H1 (cell line): ENCODE measurements at regions not wholly inside any gene's neighbourhood (a gene's known extent, or its start where the extent isn't known, plus 50 kb on each side); places are given as distances from the start of the nearest gene placed in this dataset.
"Not testable (repeated sequence)": the region's sequence is repeated elsewhere in the genome, so short reads cannot be mapped to it uniquely, and the experiment has no call there.

ENCODE experiments used
- CTCF ChIA-PET: fragments of 300-600 bp; sonication (Branson Sonifier 250); formaldehyde crosslinking; loops from one replicate; lab custom pipeline; 2021; ENCODE audit not compliant: partially characterized antibody; lab: Charles Lee
- POLR2A ChIA-PET: fragments of 300-600 bp; sonication (Branson Sonifier 250); formaldehyde crosslinking; loops from one replicate; lab custom pipeline; 2021; ENCODE audit warnings: inconsistent platforms; ENCODE audit not compliant: partially characterized antibody; lab: Charles Lee
- DNase-seq, 2 experiments: peaks; one replicate each; pipeline versions ENCODE4 v3.0.0 to v3.0.0-alpha.2; 2010 to 2022; ENCODE audit warnings: low spot score in 2 of 2, low read depth in 1 of 2, mixed read lengths in 1 of 2
- FAIRE-seq: peaks from 2 replicates; lab custom pipeline; 2011; peaks lifted over from hg19 to GRCh38; lab: Jason Lieb, UNC
- H2AFZ ChIP-seq: 2 replicates; pipeline ENCODE4 v1.8.1; 2012; ENCODE audit warnings: low read length, inconsistent platforms
- H2AK5ac ChIP-seq: 2 replicates; pipeline ENCODE4 v1.6.1; 2013; ENCODE audit warnings: low read depth, low read length
- H2BK120ac ChIP-seq: replicated peaks from 2 replicates; pipeline ENCODE3; 2013; ENCODE audit warnings: low read depth, low read length, inconsistent platforms
- H2BK12ac ChIP-seq: 2 replicates; pipeline ENCODE4 v1.6.1; 2013; ENCODE audit warnings: low read depth, low read length
- H2BK15ac ChIP-seq: 2 replicates; pipeline ENCODE4 v1.6.1; 2013; ENCODE audit warnings: low read length
- H2BK20ac ChIP-seq: 2 replicates; pipeline ENCODE4 v1.6.1; 2013; ENCODE audit warnings: low read length
- H2BK5ac ChIP-seq: 2 replicates; pipeline ENCODE4 v1.6.1; 2013; ENCODE audit warnings: low read depth, low read length
- H3K14ac ChIP-seq: 2 replicates; pipeline ENCODE4 v1.6.1; 2013; ENCODE audit warnings: inconsistent platforms; ENCODE audit not compliant: insufficient read length
- H3K18ac ChIP-seq: 2 replicates; pipeline ENCODE4 v1.6.1; 2013; ENCODE audit warnings: low read length; ENCODE audit errors: extremely low read depth
- H3K23ac ChIP-seq: 2 replicates; pipeline ENCODE4 v1.6.1; 2013; ENCODE audit warnings: inconsistent platforms; ENCODE audit not compliant: insufficient read length
- H3K23me2 ChIP-seq: 2 replicates; pipeline ENCODE4 v1.6.1; 2013; ENCODE audit warnings: low read depth, low read length
- H3K27ac ChIP-seq: 2 replicates; pipeline ENCODE4 v1.6.1; 2011; ENCODE audit warnings: low read depth, low read length, inconsistent platforms
- H3K27me3 ChIP-seq, 4 experiments: replicated peaks in 1 of 4; 1 replicate in 1 of 4; 2 replicates in 3 of 4; pipeline versions ENCODE4 v1.6.1 to v1.8.1; 2011 to 2013; ENCODE audit warnings: low read length in 3 of 4, mild to moderate bottlenecking in 3 of 4, inconsistent platforms in 2 of 4, mixed read lengths in 2 of 4, moderate library complexity in 1 of 4; ENCODE audit not compliant: control insufficient read depth in 3 of 4, insufficient read depth in 3 of 4; ENCODE audit errors: extremely low read depth in 1 of 4
- H3K36me3 ChIP-seq, 4 experiments: 2 replicates each; pipeline versions ENCODE4 v1.6.1 to v1.8.1; 2011 to 2013; ENCODE audit warnings: mild to moderate bottlenecking in 4 of 4, low read length in 3 of 4, moderate library complexity in 2 of 4, control low read depth in 1 of 4, inconsistent platforms in 1 of 4; ENCODE audit not compliant: insufficient read depth in 4 of 4, control insufficient read depth in 2 of 4
- H3K4ac ChIP-seq: replicated peaks from 2 replicates; pipeline ENCODE3; 2013; ENCODE audit warnings: low read length, low read depth, mixed read lengths, inconsistent platforms; ENCODE audit not compliant: insufficient read length
- H3K4me1 ChIP-seq, 4 experiments: replicated peaks in 1 of 4; 1 replicate in 1 of 4; 2 replicates in 3 of 4; pipeline versions ENCODE4 v1.6.1 to v1.8.1; 2011 to 2013; ENCODE audit warnings: low read length in 3 of 4, inconsistent platforms in 2 of 4, mixed read lengths in 1 of 4; ENCODE audit not compliant: insufficient read depth in 4 of 4, control insufficient read depth in 3 of 4
- H3K4me2 ChIP-seq, 2 experiments: 2 replicates each; pipeline versions ENCODE4 v1.6.1 to v1.8.1; 2011 to 2013; ENCODE audit warnings: low read depth in 2 of 2, low read length in 2 of 2, control low read depth in 1 of 2, inconsistent platforms in 1 of 2, mild to moderate bottlenecking in 1 of 2; ENCODE audit not compliant: insufficient read depth in 1 of 2
- H3K4me3 ChIP-seq, 4 experiments: fragments of 200-600, 300-600 bp in 1 of 4; sonication (generic), shearing (Covaris generic), sonication (Bioruptor Twin) in 1 of 4; 2 replicates each; pipeline versions ENCODE4 v1.5.1 to v1.8.1; 2011 to 2016; ENCODE audit warnings: low read length in 4 of 4, low read depth in 3 of 4, control low read depth in 2 of 4, inconsistent platforms in 2 of 4, mild to moderate bottlenecking in 2 of 4, mixed read lengths in 1 of 4, moderate library complexity in 1 of 4; ENCODE audit not compliant: insufficient read depth in 2 of 4; ENCODE audit errors: extremely low read depth in 1 of 4
- H3K56ac ChIP-seq: replicated peaks from 2 replicates; pipeline ENCODE3; 2013; ENCODE audit warnings: low read depth, mild to moderate bottlenecking, mixed read lengths, low read length, inconsistent platforms; ENCODE audit not compliant: insufficient read length
- H3K79me1 ChIP-seq: 2 replicates; pipeline ENCODE4 v1.6.1; 2013; ENCODE audit warnings: low read depth, low read length, control low read depth
- H3K79me2 ChIP-seq, 2 experiments: 2 replicates each; pipeline versions ENCODE4 v1.6.1 to v1.8.1; 2012 to 2013; ENCODE audit warnings: low read length in 2 of 2, mild to moderate bottlenecking in 2 of 2, inconsistent platforms in 1 of 2; ENCODE audit not compliant: insufficient read depth in 2 of 2, control insufficient read depth in 1 of 2
- H3K9ac ChIP-seq, 4 experiments: replicated peaks in 1 of 4; 1 replicate in 1 of 4; 2 replicates in 3 of 4; pipeline versions ENCODE4 v1.6.1 to v1.8.1; 2011 to 2013; ENCODE audit warnings: low read depth in 3 of 4, low read length in 3 of 4, control low read depth in 2 of 4, mild to moderate bottlenecking in 2 of 4, moderate library complexity in 2 of 4, inconsistent platforms in 1 of 4; ENCODE audit errors: extremely low read depth in 1 of 4
- H3K9me3 ChIP-seq, 2 experiments: 2 replicates each; pipeline versions ENCODE4 v1.6.1 to v1.8.1; 2012 to 2013; ENCODE audit warnings: mild to moderate bottlenecking in 2 of 2, moderate library complexity in 2 of 2, control low read depth in 1 of 2, inconsistent platforms in 1 of 2, low read depth in 1 of 2, low read length in 1 of 2, mixed read lengths in 1 of 2; ENCODE audit not compliant: insufficient read depth in 2 of 2
- H4K20me1 ChIP-seq, 2 experiments: replicated peaks in 1 of 2; 2 replicates each; pipeline versions ENCODE3 to v1.8.1; 2011 to 2013; ENCODE audit warnings: inconsistent platforms in 2 of 2, low read length in 2 of 2, mild to moderate bottlenecking in 1 of 2; ENCODE audit not compliant: insufficient read depth in 2 of 2, control insufficient read depth in 1 of 2
- H4K5ac ChIP-seq: 2 replicates; pipeline ENCODE4 v1.6.1; 2013; ENCODE audit warnings: low read length, low read depth, mixed read lengths, inconsistent platforms; ENCODE audit not compliant: insufficient read length
- H4K8ac ChIP-seq: 2 replicates; pipeline ENCODE4 v1.8.0; 2013; ENCODE audit warnings: mild to moderate bottlenecking, moderate library complexity, low read length, inconsistent platforms; ENCODE audit not compliant: insufficient read depth; ENCODE audit errors: extremely low read depth
- H4K91ac ChIP-seq: replicated peaks from 2 replicates; pipeline ENCODE3; 2013; ENCODE audit warnings: low read length, mixed read lengths, inconsistent platforms; ENCODE audit not compliant: insufficient read length
- WGBS, 2 experiments: shearing (Covaris generic) in 1 of 2; methylation state at CpG; one replicate each; pipeline versions ENCODE4 v1.1.6 to v1.1.7; 2013 to 2015; ENCODE audit warnings: low lambda C conversion rate in 2 of 2, mixed read lengths in 2 of 2, inconsistent platforms in 1 of 2, low coverage in 1 of 2, missing lambda C conversion rate in 1 of 2; ENCODE audit not compliant: insufficient replicate concordance in 2 of 2, insufficient coverage in 1 of 2, insufficient read length in 1 of 2; ENCODE audit errors: extremely low coverage in 1 of 2, missing lambda C conversion rate in 1 of 2; 5-methylcytosine and 5-hydroxymethylcytosine counted together

- H2BK12ac ChIP-seq, H2BK5ac ChIP-seq, H2AFZ ChIP-seq, H3K27ac ChIP-seq, POLR2A ChIA-PET, H3K23me2 ChIP-seq, H3K18ac ChIP-seq, H3K36me3 ChIP-seq, H3K56ac ChIP-seq, H3K27me3 ChIP-seq, H3K79me2 ChIP-seq, H2BK120ac ChIP-seq, H2BK15ac ChIP-seq, H3K9me3 ChIP-seq, CTCF ChIA-PET, H4K5ac ChIP-seq, H3K4ac ChIP-seq, H4K91ac ChIP-seq, H3K79me1 ChIP-seq, H3K4me1 ChIP-seq, H3K4me3 ChIP-seq, H2AK5ac ChIP-seq, H2BK20ac ChIP-seq, H4K20me1 ChIP-seq, H3K23ac ChIP-seq, H3K14ac ChIP-seq, H3K4me2 ChIP-seq, H4K8ac ChIP-seq, H3K9ac ChIP-seq, DNase-seq, FAIRE-seq: not testable (repeated sequence)
- no CpG with 5 or more reads among the region's 30 CpGs for WGBS, 2 experiments
Observed at GRCh38 chr16:80243303-80243702, 297.5 kb upstream of the DYNLRB2 start.

- POLR2A ChIA-PET, H4K20me1 ChIP-seq, DNase-seq, H3K79me1 ChIP-seq, H3K4me3 ChIP-seq, H3K9ac ChIP-seq, H3K18ac ChIP-seq, H3K23ac ChIP-seq, H2BK20ac ChIP-seq, H2AFZ ChIP-seq, H3K23me2 ChIP-seq, H3K4ac ChIP-seq, H3K9me3 ChIP-seq, H3K4me1 ChIP-seq, H2BK120ac ChIP-seq, FAIRE-seq, H3K27me3 ChIP-seq, H2AK5ac ChIP-seq, H4K8ac ChIP-seq, H2BK12ac ChIP-seq, H4K5ac ChIP-seq, H3K56ac ChIP-seq, H3K27ac ChIP-seq, H3K4me2 ChIP-seq, H2BK5ac ChIP-seq, H3K14ac ChIP-seq, H3K79me2 ChIP-seq, H4K91ac ChIP-seq, H2BK15ac ChIP-seq, H3K36me3 ChIP-seq: not testable (repeated sequence)
- WGBS, 2 experiments, result 100% methylated on average over 1 of the region's 4 CpGs; no CpG with 5 or more reads in 1 of the 2 experiments
- CTCF ChIA-PET, result interaction anchor here (0.6 to 0.7 kb wide), 2 partner anchors 17 to 869 kb away, joined by 3 to 4 read pairs; no protein-coding TSS in a partner anchor
Observed at GRCh38 chr16:80242279-80242678, 298.5 kb upstream of the DYNLRB2 start.
